H9 (cell line): ENCODE measurements at regions not wholly inside any gene's neighbourhood (a gene's known extent, or its start where the extent isn't known, plus 50 kb on each side); places are given as distances from the start of the nearest gene placed in this dataset.

Experiments
- DNase-seq: peaks from one replicate; pipeline ENCODE4 v3.0.0-alpha.2; 2017
- H2AFZ ChIP-seq: one replicate; pipeline ENCODE4 v1.6.1; 2013; ENCODE audit warnings: mild to moderate bottlenecking, low read length, control low read depth, moderate library complexity
- H2AK5ac ChIP-seq: 2 replicates; pipeline ENCODE4 v1.6.1; 2013; ENCODE audit warnings: low read length, control low read depth, mixed read lengths; ENCODE audit not compliant: insufficient read length
- H2BK120ac ChIP-seq: one replicate; pipeline ENCODE4 v1.6.1; 2013; ENCODE audit warnings: low read depth, mild to moderate bottlenecking, low read length, control low read depth, inconsistent platforms; ENCODE audit not compliant: poor library complexity, severe bottlenecking
- H2BK12ac ChIP-seq: 2 replicates; pipeline ENCODE4 v1.6.1; 2013; ENCODE audit warnings: low read length, control low read depth, mixed read lengths, low read depth; ENCODE audit not compliant: insufficient read length
- H2BK15ac ChIP-seq: 2 replicates; pipeline ENCODE4 v1.6.1; 2013; ENCODE audit warnings: low read depth, low read length, control low read depth
- H2BK20ac ChIP-seq: one replicate; pipeline ENCODE4 v1.6.1; 2013; ENCODE audit warnings: low read depth, mild to moderate bottlenecking, low read length, control low read depth, inconsistent platforms; ENCODE audit not compliant: poor library complexity, severe bottlenecking
- H2BK5ac ChIP-seq: 2 replicates; pipeline ENCODE4 v1.6.1; 2013; ENCODE audit warnings: low read length, control low read depth, mixed read lengths; ENCODE audit not compliant: insufficient read length
- H3K14ac ChIP-seq: 2 replicates; pipeline ENCODE4 v1.6.1; 2013; ENCODE audit warnings: low read length, control low read depth; ENCODE audit not compliant: insufficient read depth
- H3K18ac ChIP-seq: 2 replicates; pipeline ENCODE4 v1.6.1; 2013; ENCODE audit warnings: low read depth, mild to moderate bottlenecking, mixed read lengths, low read length, control low read depth; ENCODE audit not compliant: insufficient read length
- H3K23ac ChIP-seq: 2 replicates; pipeline ENCODE4 v1.6.1; 2013; ENCODE audit warnings: low read length, control low read depth, mixed read lengths, low read depth; ENCODE audit not compliant: insufficient read length
- H3K23me2 ChIP-seq: 2 replicates; pipeline ENCODE4 v1.6.1; 2013; ENCODE audit warnings: low read depth, mild to moderate bottlenecking, mixed read lengths, low read length, control low read depth; ENCODE audit not compliant: insufficient read length, poor library complexity, severe bottlenecking
- H3K27ac ChIP-seq: 2 replicates; pipeline ENCODE4 v1.5.1; 2013; ENCODE audit warnings: low read length, control low read depth, mixed read lengths, low read depth; ENCODE audit not compliant: insufficient read length
- H3K27me3 ChIP-seq: 2 replicates; pipeline ENCODE4 v1.6.1; 2013; ENCODE audit warnings: low read length, control low read depth, inconsistent platforms; ENCODE audit not compliant: insufficient read depth
- H3K4ac ChIP-seq: 2 replicates; pipeline ENCODE4 v1.6.1; 2013; ENCODE audit warnings: low read depth, mild to moderate bottlenecking, control low read depth, inconsistent platforms, low read length, moderate library complexity
- H3K4me1 ChIP-seq: 2 replicates; pipeline ENCODE4 v1.6.1; 2013; ENCODE audit warnings: low read length, control low read depth, inconsistent platforms; ENCODE audit not compliant: insufficient read depth
- H3K4me2 ChIP-seq: 2 replicates; pipeline ENCODE4 v1.6.1; 2013; ENCODE audit warnings: low read length, control low read depth, mixed read lengths; ENCODE audit not compliant: insufficient read length, insufficient read depth
- H3K56ac ChIP-seq: 2 replicates; pipeline ENCODE4 v1.6.1; 2013; ENCODE audit warnings: low read depth, mild to moderate bottlenecking, mixed read lengths, low read length, control low read depth; ENCODE audit not compliant: insufficient read length
- H3K79me1 ChIP-seq: 2 replicates; pipeline ENCODE4 v1.6.1; 2013; ENCODE audit warnings: low read depth, mild to moderate bottlenecking, moderate library complexity, low read length, control low read depth, inconsistent platforms; ENCODE audit not compliant: insufficient read depth, poor library complexity, severe bottlenecking
- H3K79me2 ChIP-seq: 2 replicates; pipeline ENCODE4 v1.6.1; 2013; ENCODE audit warnings: low read length, control low read depth, inconsistent platforms; ENCODE audit not compliant: insufficient read depth
- H3K9ac ChIP-seq: 2 replicates; pipeline ENCODE4 v1.6.1; 2013; ENCODE audit warnings: low read length, control low read depth, mixed read lengths; ENCODE audit not compliant: insufficient read length; ENCODE audit errors: extremely low read depth
- H3K9me3 ChIP-seq: one replicate; pipeline ENCODE4 v1.6.1; 2013; ENCODE audit warnings: low read depth, low read length, inconsistent platforms; ENCODE audit not compliant: control insufficient read depth
- H3T11ph ChIP-seq: one replicate; pipeline ENCODE4 v1.6.1; 2013; ENCODE audit warnings: mild to moderate bottlenecking, low read length, control low read depth, inconsistent platforms
- H4K20me1 ChIP-seq: one replicate; pipeline ENCODE4 v1.6.1; 2013; ENCODE audit not compliant: control insufficient read depth, insufficient read length, insufficient read depth
- H4K5ac ChIP-seq: 2 replicates; pipeline ENCODE4 v1.6.1; 2013; ENCODE audit warnings: low read depth, mild to moderate bottlenecking, mixed read lengths, low read length, control low read depth; ENCODE audit not compliant: insufficient read length
- H4K8ac ChIP-seq: replicated peaks from 2 replicates; pipeline ENCODE4 v1.6.1; 2013; ENCODE audit warnings: low read length, control low read depth, mixed read lengths, low read depth; ENCODE audit not compliant: insufficient read length
- H4K91ac ChIP-seq: 2 replicates; pipeline ENCODE4 v1.6.1; 2013; ENCODE audit warnings: low read depth, mild to moderate bottlenecking, moderate library complexity, mixed read lengths, low read length, control low read depth; ENCODE audit not compliant: insufficient read length
- H3K27ac Mint-ChIP-seq, 3 experiments: 2 replicates in 2 of 3; 3 replicates in 1 of 3; pipeline ENCODE4 v1.8.0; 2020 to 2021; ENCODE audit warnings: mixed read lengths in 3 of 3, mild to moderate bottlenecking in 1 of 3, moderate library complexity in 1 of 3
- H3K27me3 Mint-ChIP-seq: 2 replicates; pipeline ENCODE4 v1.8.0; 2021; ENCODE audit warnings: low read depth, mild to moderate bottlenecking, moderate library complexity, mixed read lengths
- H3K36me3 Mint-ChIP-seq, 3 experiments: 2 replicates in 2 of 3; 3 replicates in 1 of 3; pipeline ENCODE4 v1.8.0; 2020 to 2021; ENCODE audit warnings: low read depth in 3 of 3, mixed read lengths in 3 of 3; ENCODE audit not compliant: insufficient read depth in 1 of 3
- H3K4me1 Mint-ChIP-seq, 2 experiments: 2 replicates each; pipeline ENCODE4 v1.8.0; 2020; ENCODE audit warnings: mixed read lengths in 2 of 2
- H3K4me3 Mint-ChIP-seq, 2 experiments: 2 replicates in 1 of 2; 3 replicates in 1 of 2; pipeline ENCODE4 v1.8.0; 2020 to 2021; ENCODE audit warnings: mild to moderate bottlenecking in 2 of 2, mixed read lengths in 2 of 2, moderate library complexity in 1 of 2
- H3K9me3 Mint-ChIP-seq, 2 experiments: 2 replicates in 1 of 2; 3 replicates in 1 of 2; pipeline ENCODE4 v1.8.0; 2020; ENCODE audit warnings: mild to moderate bottlenecking in 2 of 2, mixed read lengths in 2 of 2, moderate library complexity in 1 of 2
- WGBS: extraction: QIAGEN DNeasy Blood & Tissue Kit; methylation state at CpG from one replicate; pipeline ENCODE4 v1.1.7; 2013; ENCODE audit warnings: missing lambda C conversion rate, low lambda C conversion rate, mixed read lengths; ENCODE audit not compliant: insufficient read length; ENCODE audit errors: extremely low coverage; 5-methylcytosine and 5-hydroxymethylcytosine counted together
- TF ChIP-seq, protein P1 (sequence below): fragments of 200-600 bp; sonication (generic); conservative IDR thresholded peaks from 3 replicates; pipeline ENCODE4 v1.8.0; 2021; ENCODE audit warnings: antibody characterized with exemption, mild to moderate bottlenecking

DNA sequence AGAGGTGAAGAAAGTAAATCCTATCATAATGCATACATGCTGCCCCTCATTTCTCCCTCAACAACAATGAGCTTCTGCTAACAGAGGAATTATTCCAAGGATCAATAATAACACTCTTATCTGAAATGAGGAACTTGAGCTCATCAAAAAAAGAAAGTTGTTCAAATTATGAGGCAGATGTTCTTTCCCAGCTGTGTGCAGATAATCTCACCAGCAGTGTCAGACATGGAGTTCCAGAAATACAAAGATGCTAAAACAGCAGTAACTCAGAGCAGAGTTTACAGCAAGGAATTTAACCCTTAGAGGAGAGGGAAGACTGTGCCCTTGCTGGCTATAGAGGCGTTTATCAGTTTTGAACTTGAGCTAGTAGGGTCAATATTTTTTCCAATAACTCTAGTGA is 153.1 kb downstream of the TRIM36 start:
- H3K79me2 ChIP-seq = no peaks in the 10 kb centered on the region
- no peak overlapping the region for H2AK5ac ChIP-seq
- no peak overlapping the region for H3K4me2 ChIP-seq
- no peak overlapping the region for H2AFZ ChIP-seq
- Mint-ChIP-seq H3K27ac (no peak overlapping the region), H3K36me3 (peaks cover 0 to 6% (median 1%) of the 10 kb centered on the region in 3 experiments; a peak in 2 of 7 replicates), H3K9me3 (peaks cover 4 to 7% of the 10 kb centered on the region in 2 experiments; a peak in 4 of 5 replicates), H3K4me3 (no peak overlapping the region), H3K27me3 (no peaks in the 10 kb centered on the region), H3K4me1 (no peaks in the 10 kb centered on the region)
- WGBS = no CpG with 5 or more reads among the region's 1 CpG
- no peak overlapping the region for H4K91ac ChIP-seq
- TF ChIP-seq, protein P1, sequence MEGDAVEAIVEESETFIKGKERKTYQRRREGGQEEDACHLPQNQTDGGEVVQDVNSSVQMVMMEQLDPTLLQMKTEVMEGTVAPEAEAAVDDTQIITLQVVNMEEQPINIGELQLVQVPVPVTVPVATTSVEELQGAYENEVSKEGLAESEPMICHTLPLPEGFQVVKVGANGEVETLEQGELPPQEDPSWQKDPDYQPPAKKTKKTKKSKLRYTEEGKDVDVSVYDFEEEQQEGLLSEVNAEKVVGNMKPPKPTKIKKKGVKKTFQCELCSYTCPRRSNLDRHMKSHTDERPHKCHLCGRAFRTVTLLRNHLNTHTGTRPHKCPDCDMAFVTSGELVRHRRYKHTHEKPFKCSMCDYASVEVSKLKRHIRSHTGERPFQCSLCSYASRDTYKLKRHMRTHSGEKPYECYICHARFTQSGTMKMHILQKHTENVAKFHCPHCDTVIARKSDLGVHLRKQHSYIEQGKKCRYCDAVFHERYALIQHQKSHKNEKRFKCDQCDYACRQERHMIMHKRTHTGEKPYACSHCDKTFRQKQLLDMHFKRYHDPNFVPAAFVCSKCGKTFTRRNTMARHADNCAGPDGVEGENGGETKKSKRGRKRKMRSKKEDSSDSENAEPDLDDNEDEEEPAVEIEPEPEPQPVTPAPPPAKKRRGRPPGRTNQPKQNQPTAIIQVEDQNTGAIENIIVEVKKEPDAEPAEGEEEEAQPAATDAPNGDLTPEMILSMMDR = no peak
- no peak overlapping the region for H3T11ph ChIP-seq
- H3K14ac ChIP-seq = no peak overlapping the region
- H3K56ac ChIP-seq = no peak overlapping the region
- no peaks in the 10 kb centered on the region for H4K20me1 ChIP-seq
- no peak overlapping the region for H4K8ac ChIP-seq
- H2BK12ac ChIP-seq = no peak overlapping the region
- H2BK20ac ChIP-seq = no peak overlapping the region
- DNase-seq = no peak
- no peak overlapping the region for H2BK120ac ChIP-seq
- no peaks in the 10 kb centered on the region for H3K27me3 ChIP-seq
- H3K27ac ChIP-seq = no peak overlapping the region
- no peak overlapping the region for H3K18ac ChIP-seq
- no peaks in the 10 kb centered on the region for H3K23me2 ChIP-seq
- H2BK5ac ChIP-seq = no peak overlapping the region
- no peak overlapping the region for H3K9ac ChIP-seq
- H3K23ac ChIP-seq = no peak overlapping the region
- no peak overlapping the region for H2BK15ac ChIP-seq
- no peak overlapping the region for H3K4ac ChIP-seq
- H3K9me3 ChIP-seq = no peaks in the 10 kb centered on the region
- no peaks in the 10 kb centered on the region for H3K4me1 ChIP-seq
- no peaks in the 10 kb centered on the region for H3K79me1 ChIP-seq
- H4K5ac ChIP-seq = no peak overlapping the region
